ENCODE measurements at regions not wholly inside any gene's neighbourhood (a gene's known extent, or its start where the extent isn't known, plus 50 kb on each side); places are given as distances from the start of the nearest gene placed in this dataset.
"Not testable (repeated sequence)": the region's sequence is repeated elsewhere in the genome, so short reads cannot be mapped to it uniquely, and the experiment has no call there.

- no peak for DNase-seq
Measured at GRCh38 chr18:64392202-64392601, 243.3 kb upstream of the LINC00305 start.

- DNase-seq, result no peak
Measured at GRCh38 chr18:64384101-64384500, 235.2 kb upstream of the LINC00305 start.

- no peak for DNase-seq
Measured at GRCh38 chr18:64380117-64380516, 231.2 kb upstream of the LINC00305 start.

- DNase-seq, result no peak
Measured at GRCh38 chr18:64379662-64380061, 230.8 kb upstream of the LINC00305 start.

DNA sequence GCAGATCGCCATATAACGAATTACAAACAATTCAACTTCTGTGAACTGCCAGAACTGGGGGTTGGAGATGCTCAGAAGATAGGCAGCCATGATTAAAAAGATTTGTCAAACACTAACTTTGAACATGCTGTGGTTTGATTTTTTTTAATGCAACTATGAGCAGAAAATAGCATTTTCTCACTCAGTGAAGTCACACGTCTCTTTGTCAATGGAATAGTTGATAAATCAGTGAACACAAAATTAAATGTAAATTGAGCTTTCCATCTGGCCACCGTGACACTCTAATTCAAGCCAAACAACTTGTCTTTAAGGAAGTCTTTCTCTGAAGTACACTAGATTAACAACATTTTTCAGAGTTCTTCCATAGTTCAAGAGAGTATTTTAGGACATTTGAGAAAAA, 228.6 kb upstream of the LINC00305 start:
- DNase-seq, result no peak

- DNase-seq, result no peak
Measured at GRCh38 chr18:64372850-64373249, 224.0 kb upstream of the LINC00305 start.

DNA sequence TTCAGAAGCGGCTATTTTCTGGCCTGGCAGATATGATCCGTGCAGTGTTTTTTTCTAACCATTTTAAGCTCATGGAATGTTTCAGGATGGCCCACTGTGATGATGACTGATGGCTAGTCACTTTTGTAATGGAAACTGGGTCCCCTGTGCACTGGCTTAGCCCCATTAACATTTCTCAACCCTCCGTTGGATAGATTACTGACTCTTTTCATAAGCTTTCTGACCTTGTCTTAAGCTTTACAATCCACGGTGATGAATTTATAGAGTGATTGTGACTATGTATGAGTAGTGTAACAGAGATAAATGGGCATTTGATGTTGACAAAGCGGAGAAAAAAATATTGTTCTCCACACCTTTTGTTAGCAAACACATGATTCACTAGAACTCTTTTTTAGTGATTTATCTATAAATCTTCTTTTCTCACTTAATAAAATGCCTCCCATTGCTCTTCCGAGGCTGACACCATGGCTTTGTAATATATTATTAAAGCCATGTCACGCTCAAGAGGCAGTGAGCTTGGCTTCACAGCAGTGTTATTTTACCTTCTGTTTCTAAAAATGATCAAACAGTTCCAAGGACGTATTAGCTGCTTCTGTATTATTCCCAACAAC, 221.0 kb upstream of the LINC00305 start:
- not testable (repeated sequence) for DNase-seq

- DNase-seq, result no peak
Measured at GRCh38 chr18:64365106-64365505, 216.2 kb upstream of the LINC00305 start.

GRCh38 chr18:64337673-64338072, 188.8 kb upstream of the LINC00305 start:
- DNase-seq, result no peak

- no peak for DNase-seq
Measured at GRCh38 chr18:64337018-64337417, 188.1 kb upstream of the LINC00305 start.

- DNase-seq, result no peak
Measured at GRCh38 chr18:64334748-64335147, 185.9 kb upstream of the LINC00305 start.

GRCh38 chr18:64333584-64333983, 184.7 kb upstream of the LINC00305 start:
- DNase-seq, result no peak

DNA sequence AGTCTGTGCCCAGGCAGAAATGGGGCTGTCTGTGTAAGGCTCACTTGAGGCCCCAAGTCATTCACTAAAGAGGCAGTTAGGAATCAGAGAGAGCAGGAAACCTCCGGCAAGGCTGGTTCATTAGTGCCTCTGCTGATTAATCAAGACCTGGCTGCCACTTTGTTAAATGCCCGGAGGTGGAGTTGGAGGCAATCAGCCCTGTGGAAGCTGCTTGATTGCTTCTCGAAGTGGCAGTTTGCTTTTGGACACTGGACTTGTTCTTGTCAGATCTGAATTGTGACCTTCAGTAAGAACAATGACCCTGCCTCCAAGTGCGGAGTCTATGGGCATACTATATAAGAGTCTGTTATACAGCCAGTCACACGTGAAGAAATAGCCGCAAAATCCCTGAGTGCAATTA, 183.9 kb upstream of the LINC00305 start:
- no peak for DNase-seq

DNA sequence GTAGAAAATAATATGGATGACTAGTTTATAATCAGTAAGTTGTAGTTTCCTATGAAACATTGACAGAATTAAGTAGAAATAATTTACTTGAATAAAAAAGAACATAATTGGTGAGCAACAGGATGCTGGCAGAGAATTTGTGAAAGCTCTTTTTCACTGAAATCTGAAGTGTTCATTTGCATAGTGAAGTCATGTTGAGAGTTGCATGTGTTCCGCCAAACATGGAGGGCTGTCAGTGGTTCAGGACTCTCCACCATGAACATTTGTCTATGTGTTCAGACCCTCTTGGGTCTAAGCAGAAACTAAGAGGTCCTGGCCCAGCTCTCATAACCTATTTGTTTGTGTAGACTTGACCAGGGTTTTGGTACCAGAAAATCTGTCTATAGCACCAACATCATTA, 182.5 kb upstream of the LINC00305 start:
- DNase-seq, result no peak

DNA sequence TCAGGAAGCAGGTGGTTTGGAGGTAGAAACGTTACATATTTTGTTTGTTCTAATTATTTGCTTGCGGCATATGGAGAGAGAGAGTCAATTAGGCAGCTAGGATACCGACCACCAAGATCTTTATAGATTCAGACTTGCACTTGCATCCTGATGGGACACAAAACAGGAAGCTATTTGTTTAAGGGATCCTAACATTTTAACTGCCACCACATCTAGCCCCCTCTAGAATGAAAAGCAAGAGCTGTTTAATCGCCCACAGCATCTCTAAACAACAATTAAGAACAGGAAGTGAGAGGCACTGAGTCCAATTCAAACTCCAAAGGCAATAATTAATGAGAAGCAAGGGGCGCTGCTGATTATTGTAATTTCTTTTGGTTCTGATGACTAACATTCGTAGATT, 182.0 kb upstream of the LINC00305 start:
- no peak for DNase-seq

- DNase-seq, result no peak
Measured at GRCh38 chr18:64330161-64330560, 181.3 kb upstream of the LINC00305 start.

DNA sequence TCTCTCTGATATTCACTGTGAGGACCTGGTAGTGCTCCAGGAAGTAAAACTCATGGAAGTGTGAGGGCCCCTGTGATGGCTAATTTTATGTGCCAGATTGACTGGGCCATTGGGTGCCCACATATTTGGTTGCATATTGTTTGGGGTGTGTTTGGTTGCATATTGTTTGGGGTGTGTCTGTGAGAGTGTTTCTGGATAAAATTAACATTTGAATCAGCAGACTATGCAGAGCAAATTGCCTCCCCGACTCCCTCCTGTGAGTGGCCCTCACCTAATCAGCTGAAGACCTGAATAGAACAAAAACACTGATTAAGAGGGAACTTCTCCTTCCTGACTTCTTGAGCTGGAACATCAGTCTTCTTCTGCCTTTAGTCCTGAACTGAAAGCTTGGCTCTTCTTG, 173.3 kb upstream of the LINC00305 start:
- no peak for DNase-seq

GRCh38 chr18:64318547-64318946, 169.7 kb upstream of the LINC00305 start:
- DNase-seq, result no peak

DNA sequence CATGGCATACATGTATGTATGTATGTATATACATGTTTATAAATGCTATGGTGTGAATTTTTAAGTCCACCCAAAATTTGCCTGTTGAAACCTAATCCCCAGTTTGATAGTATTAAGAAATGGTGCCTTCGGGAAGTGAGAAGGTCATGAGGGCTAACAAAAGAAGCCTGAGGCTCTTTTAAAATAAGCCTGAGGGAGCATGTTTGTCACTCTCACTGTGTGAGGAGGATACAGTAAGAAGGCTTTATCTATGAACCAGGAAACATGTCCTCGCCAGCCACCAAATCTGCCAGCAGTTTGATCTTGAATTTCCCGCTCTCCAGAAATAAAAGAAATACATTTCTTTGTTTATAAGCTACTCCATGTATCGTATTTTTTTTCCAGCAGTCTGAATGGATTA, 163.0 kb upstream of the LINC00305 start:
- DNase-seq, result no peak

DNA sequence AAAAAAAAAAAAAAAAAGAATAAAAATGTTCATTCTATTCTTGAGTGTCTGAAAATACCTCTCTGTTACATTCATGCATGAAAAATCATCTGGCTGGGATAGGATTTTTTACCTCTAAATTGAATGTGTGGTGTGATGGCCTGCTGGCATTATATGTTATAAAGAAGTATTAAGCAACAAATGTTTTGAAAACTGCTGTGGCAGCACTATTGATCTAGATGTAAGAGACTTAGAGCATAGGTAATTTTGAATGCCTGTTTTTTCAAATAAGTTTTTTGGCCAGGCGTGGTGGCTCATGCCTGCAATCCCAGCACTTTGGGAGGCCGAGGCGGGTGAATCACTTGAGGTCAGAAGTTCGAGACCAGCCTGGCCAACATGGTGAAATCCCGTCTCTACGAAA, 147.0 kb upstream of the LINC00305 start:
- DNase-seq, result no peak

- no peak for DNase-seq
Measured at GRCh38 chr18:64294967-64295366, 146.1 kb upstream of the LINC00305 start.

- no peak for DNase-seq
Measured at GRCh38 chr18:64288432-64288831, 139.5 kb upstream of the LINC00305 start.

- no peak for DNase-seq
Measured at GRCh38 chr18:64287926-64288325, 139.0 kb upstream of the LINC00305 start.

- no peak for DNase-seq
Measured at GRCh38 chr18:64283059-64283458, 134.2 kb upstream of the LINC00305 start.

DNA sequence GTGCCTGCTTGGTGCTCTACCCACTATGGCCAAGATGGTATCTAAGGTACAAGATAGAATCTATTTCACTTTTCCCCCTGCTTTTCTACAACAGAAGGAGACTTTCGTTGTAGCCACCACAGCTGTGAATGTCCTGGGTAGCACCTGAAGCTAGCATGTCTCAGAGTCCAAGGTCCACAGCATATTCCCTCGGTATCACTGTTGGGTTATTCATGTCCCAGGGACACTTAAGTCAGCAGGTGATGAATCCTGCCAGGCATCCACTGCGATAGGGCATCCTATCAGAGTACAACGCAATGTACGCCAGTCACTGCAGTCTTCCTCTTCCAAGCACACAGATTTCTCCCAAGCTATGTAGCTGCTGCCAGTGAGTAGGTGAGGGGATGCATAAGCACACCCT, 129.1 kb upstream of the LINC00305 start:
- no peak for DNase-seq

Data from hippocampal formation (tissue), 2 donors.